DMS53 (cell line): ENCODE measurements at regions not wholly inside any gene's neighbourhood (a gene's known extent, or its start where the extent isn't known, plus 50 kb on each side); places are given as distances from the start of the nearest gene placed in this dataset.

Source experiments
- DNase-seq: peaks from one replicate; lab custom pipeline; 2025; lab: John Stamatoyannopoulos, UW

- no peak for DNase-seq
Measured at GRCh38 chr3:117304681-117305080, 595.1 kb downstream of the TUSC7 start.

DNA sequence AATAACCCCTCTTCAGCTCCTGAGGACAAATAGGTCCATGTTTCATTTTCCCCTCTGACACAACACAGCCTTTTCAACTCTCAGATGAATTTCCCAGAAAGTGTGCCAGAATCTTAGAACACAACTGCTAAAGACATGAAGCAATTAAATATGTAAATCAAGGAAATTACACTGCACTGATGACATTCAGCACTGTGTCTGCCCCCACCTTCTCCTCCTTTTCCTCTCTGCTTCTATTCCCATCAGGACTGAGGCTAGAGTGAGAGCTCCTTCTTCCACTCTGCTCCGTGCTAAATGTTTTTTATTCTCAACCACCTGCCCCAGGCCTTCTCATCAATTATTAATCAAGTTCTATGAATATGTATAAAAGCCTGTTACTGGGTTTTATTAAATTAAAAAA lies 596.1 kb downstream of the TUSC7 start:
- DNase-seq, result no peak

- DNase-seq, result no peak
Measured at GRCh38 chr3:117306299-117306698, 596.7 kb downstream of the TUSC7 start.

DNA sequence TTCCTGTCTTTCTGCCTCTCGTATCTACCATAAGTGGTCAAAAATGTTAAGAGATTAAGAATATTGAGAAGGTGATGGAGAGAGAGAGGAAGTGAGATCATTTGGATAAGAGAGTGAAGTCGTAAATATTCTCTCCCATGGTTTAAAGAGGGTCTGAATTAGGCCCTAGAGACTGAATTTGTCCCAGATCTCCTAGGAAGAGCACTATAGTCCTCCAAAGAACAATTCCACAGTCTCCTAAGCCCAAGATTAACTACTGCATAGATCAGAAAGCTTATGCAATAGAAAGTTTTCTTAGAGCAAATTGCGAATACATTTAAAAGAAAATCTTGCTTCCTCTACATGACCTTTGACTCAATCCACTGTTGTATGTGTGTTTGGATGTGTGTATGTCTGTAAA lies 598.8 kb downstream of the TUSC7 start:
- no peak for DNase-seq

- DNase-seq, result no peak
Measured at GRCh38 chr3:117308756-117309155, 599.2 kb downstream of the TUSC7 start.

- DNase-seq, result no peak
Measured at GRCh38 chr3:117310536-117310935, 601.0 kb downstream of the TUSC7 start.

- DNase-seq, result no peak
Measured at GRCh38 chr3:117314441-117315150, 605.0 kb downstream of the TUSC7 start.

GRCh38 chr3:117322866-117323265 lies 613.3 kb downstream of the TUSC7 start:
- peak; percentile 33 for DNase-seq

DNA sequence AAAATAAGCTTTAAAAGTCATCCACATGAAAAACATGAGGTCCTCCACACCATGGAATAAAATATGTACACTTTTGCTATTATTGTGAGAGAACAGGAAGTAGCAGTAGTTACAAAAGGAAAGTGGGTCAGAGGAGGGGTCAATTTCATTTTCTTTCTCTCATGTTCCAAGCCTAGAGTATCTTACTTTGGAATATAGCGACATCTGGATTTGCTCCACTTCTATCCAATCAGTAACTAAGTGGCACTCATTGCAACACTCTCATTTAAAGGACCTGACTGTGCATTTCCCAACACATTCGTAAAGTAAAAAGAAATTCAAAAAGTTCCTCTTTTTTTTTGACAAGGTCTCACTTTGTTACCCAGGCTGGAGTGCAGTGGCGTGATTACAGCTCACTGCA lies 637.3 kb downstream of the TUSC7 start:
- DNase-seq, result no peak

- DNase-seq, result no peak
Measured at GRCh38 chr3:117348884-117349283, 639.3 kb downstream of the TUSC7 start.

DNA sequence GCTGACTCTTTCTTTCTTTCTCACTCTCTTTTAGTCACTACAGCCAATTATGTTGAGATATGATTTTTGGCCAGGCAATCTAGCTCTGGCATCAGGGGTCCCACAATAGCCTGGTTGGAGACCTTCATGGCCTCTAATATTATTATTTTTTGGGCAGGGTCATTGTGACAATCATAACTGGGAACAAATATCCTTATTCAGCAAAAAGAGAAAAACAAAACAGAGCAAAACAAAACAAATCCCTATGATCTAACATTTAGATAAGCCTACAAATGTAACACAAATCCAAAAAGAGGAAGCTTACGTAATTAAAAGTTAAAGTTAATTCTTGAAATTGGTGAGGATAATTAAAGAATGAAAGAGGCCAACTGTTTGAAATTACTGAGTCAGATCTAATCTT lies 640.0 kb downstream of the TUSC7 start:
- DNase-seq, result no peak

DNA sequence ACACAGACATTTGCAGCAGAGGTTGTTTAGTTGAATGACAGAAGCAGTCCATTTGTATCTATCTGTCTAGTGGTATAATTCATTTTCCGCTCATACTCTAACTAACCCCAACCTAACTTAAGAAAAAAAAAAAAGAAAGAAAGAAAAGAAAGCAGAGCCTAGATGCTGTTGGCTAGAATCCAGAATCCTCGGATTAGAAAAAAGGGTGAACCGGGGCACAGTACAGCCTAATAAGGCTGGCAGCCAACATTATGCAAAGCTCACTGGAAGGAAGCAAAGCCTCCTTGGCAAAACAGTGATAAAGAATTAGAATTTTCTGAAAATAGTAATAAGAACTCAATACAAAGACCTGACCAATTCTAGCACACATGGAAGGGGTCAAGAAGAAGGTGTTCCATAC lies 640.8 kb downstream of the TUSC7 start:
- DNase-seq, result no peak

DNA sequence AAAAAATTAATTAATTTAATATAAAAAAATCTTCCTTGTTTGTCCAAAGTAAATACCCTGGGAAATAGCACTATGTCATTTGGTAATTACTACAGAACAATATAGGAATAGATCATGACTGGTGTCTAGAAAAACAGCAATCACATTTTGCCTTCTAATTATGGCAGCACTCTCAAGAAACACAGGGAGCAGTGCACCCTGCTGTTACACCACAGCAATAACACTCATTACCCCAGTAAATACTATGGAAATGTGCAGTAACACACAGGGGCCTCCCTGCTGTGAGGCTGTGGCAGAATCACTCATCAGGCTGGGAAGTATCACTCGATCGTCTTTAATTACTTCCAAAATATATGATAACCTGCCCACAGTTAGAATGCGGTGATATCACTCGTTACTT lies 646.0 kb downstream of the TUSC7 start:
- peak; percentile 76 for DNase-seq

DNA sequence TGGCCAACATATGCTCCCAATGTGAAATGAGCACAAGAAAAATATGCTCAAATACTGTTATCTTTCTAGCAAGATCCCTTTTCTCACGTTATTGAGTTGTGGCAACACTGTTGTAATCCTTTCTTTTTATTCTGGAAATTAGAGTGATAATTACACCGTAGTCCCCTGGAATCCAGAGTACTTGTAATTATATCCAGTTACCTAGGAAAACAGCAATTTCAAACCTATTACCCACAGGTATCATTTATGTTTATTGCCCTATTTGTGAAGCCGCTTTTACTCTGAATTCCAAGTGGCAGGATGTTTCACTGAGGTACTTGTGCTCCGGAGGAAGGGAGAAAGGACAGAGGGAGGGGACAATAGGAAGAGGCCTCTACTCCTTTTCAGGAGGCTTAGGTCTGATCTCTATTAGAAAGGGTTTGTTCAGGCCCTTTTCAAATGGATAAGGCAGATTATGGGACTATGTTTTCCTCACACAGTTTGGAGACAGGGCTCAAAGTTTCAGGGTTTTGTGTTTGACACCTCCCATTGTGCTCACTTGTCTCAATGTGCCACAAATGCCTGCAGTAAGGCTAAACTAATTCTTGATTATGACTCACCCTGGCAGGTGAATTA lies 646.6 kb downstream of the TUSC7 start:
- peak; percentile 8 for DNase-seq

DNA sequence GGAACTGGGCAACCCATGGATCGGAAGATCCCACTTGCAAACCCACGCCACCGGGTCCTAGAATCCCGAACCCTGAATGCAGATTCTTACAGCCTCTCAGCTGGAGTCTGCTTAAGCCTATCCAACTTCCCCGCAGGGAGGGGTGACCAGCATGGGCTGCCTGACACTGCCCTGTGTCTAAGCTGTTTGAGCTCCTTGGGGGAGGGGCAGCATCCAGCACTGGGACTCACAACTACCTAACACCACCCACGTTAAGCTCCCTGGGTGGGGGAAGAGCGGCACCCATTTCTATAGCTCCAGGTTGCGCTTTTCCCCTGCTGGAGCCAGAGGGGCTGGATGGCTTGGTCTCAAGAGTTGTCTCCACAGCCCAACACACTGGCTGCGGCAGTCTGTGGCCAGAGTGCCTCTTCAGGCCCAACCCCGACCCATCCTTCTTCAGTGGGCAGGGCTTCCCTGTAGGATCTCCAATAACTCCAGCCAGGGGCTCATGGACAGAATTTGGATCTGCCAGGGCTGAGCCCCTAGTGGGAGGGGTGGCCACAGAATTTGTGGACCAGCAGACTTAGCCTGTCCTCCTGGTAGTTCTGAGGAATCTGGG lies 649.2 kb downstream of the TUSC7 start:
- no peak for DNase-seq

DNA sequence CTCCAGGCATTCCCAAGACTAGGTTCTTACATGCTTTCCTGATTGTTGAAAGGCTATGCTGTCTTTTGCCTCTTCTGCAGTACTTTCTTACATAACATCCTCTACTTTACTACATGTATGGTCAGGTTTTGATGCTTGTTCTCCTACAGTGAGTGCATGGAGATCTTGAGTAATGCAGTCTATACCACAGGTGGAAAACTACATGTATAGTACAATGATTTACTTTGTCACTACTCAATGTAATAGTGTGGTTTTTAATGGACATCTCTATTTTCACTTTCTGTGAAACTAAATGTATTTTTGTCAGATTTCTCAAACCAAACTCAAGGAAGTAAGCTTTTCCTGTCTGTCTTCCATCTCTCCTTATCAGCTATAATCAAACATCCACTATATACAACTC lies 657.0 kb downstream of the TUSC7 start:
- DNase-seq, result no peak

GRCh38 chr3:117367861-117368260 lies 658.3 kb downstream of the TUSC7 start:
- no peak for DNase-seq

DNA sequence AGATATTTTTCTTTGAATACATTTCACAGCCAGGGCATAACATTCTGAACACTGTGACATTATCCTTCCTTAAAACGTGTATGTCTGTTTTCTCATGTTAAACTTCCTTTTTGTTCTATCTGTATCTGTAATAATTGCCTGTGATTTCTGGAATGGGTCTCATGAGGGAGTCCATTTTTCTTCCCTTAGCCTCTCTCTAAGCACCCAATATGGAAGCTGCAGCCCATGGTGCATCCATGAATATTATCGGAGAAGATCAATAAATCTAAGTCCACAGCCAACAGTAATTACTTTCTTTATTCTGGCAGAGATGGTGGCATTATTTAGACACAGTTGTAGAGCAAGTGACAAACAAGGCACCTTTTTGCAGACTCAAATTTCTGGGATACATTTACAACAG lies 671.1 kb downstream of the TUSC7 start:
- DNase-seq, result no peak

DNA sequence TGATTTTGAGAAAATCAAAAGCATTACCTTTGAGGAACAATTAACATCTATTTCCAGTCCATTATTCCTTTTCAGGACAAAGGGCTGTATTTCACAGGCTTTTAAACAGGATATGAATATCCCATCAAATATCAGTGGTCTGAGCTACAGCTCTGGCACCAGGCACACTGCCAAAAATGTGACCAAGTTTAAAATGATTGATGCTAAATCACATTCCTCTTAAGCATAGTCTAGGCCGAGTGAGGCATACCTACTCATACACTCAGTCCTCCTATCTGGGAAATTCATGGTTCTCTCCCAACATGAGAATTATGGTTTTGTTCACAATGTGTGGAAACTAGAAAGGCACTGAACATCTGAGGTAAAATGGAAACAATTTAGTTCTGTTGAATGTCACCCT lies 683.5 kb downstream of the TUSC7 start:
- DNase-seq, result no peak

GRCh38 chr3:117398141-117398899 lies 688.7 kb downstream of the TUSC7 start:
- peak; percentile 89 for DNase-seq

GRCh38 chr3:117399311-117400078 lies 689.9 kb downstream of the TUSC7 start:
- peak; percentile 69 for DNase-seq

GRCh38 chr3:117400303-117400702 lies 690.7 kb downstream of the TUSC7 start:
- DNase-seq, result peak; percentile 5
